WTC11 (cell line): ENCODE measurements at regions not wholly inside any gene's neighbourhood (a gene's known extent, or its start where the extent isn't known, plus 50 kb on each side); places are given as distances from the start of the nearest gene placed in this dataset.
"Not testable (repeated sequence)": the region's sequence is repeated elsewhere in the genome, so short reads cannot be mapped to it uniquely, and the experiment has no call there.

Source experiments
- ATAC-seq: fragments of 200-7000 bp; cut with Tn5 transposase; 2 replicates; pipeline ENCODE4 v1.10.0; 2021; ENCODE audit warnings: mild to moderate bottlenecking, moderate library complexity
- CTCF ChIA-PET: fragments of 300-600 bp; sonication (Branson Sonifier 250); formaldehyde crosslinking; loops from one replicate; lab custom pipeline; 2021; ENCODE audit warnings: antibody characterized with exemption; lab: Charles Lee
- POLR2A ChIA-PET: fragments of 350-600 bp; sonication (Branson Sonifier 250); formaldehyde crosslinking; loops from one replicate; lab custom pipeline; 2021; ENCODE audit warnings: antibody characterized with exemption; lab: Charles Lee
- DNase-seq: peaks from one replicate; pipeline ENCODE4 v3.0.0; 2021; ENCODE audit warnings: low spot score
- H3K27ac Mint-ChIP-seq: 2 replicates; pipeline ENCODE4 v1.8.0; 2021; ENCODE audit warnings: mixed read lengths
- H3K27me3 Mint-ChIP-seq: 2 replicates; pipeline ENCODE4 v1.8.0; 2021; ENCODE audit warnings: low read depth, mild to moderate bottlenecking, moderate library complexity, mixed read lengths
- H3K36me3 Mint-ChIP-seq: 2 replicates; pipeline ENCODE4 v1.8.0; 2021; ENCODE audit warnings: mixed read lengths
- H3K4me1 Mint-ChIP-seq: 2 replicates; pipeline ENCODE4 v1.8.0; 2022; ENCODE audit warnings: mixed read lengths
- H3K4me3 Mint-ChIP-seq: 2 replicates; pipeline ENCODE4 v1.8.0; 2021; ENCODE audit warnings: mild to moderate bottlenecking, moderate library complexity, mixed read lengths
- H3K9me3 Mint-ChIP-seq: 2 replicates; pipeline ENCODE4 v1.8.0; 2021; ENCODE audit warnings: mixed read lengths
- E2F1 ChIP-seq: sonication (generic); formaldehyde crosslinking; IDR thresholded peaks from 2 replicates; pipeline ENCODE4 v1.8.0; 2022; ENCODE audit warnings: mild to moderate bottlenecking, missing genetic modification reagents
- ELF4 ChIP-seq: sonication (generic); formaldehyde crosslinking; IDR thresholded peaks from 2 replicates; pipeline ENCODE4 v1.8.1; 2022; ENCODE audit warnings: low read depth, mild to moderate bottlenecking, moderate library complexity, missing genetic modification reagents
- SP1 ChIP-seq: sonication (generic); formaldehyde crosslinking; conservative IDR thresholded peaks from 2 replicates; pipeline ENCODE4 v1.8.1; 2022; ENCODE audit warnings: missing genetic modification reagents
- TEAD4 ChIP-seq: sonication (generic); formaldehyde crosslinking; IDR thresholded peaks from 2 replicates; pipeline ENCODE4 v1.8.0; 2022; ENCODE audit warnings: mild to moderate bottlenecking, missing genetic modification reagents
- ZNF121 ChIP-seq: sonication (generic); formaldehyde crosslinking; IDR thresholded peaks from 2 replicates; pipeline ENCODE4 v1.8.0; 2023; ENCODE audit warnings: missing genetic modification reagents

- ChIA-PET POLR2A (no interaction called here), CTCF (interaction anchor here (1.3 kb wide), 1 partner anchor 123 kb away, joined by 3 read pairs; no protein-coding TSS in a partner anchor)
- Mint-ChIP-seq H3K27ac (no peak overlapping the region), H3K27me3 (no peaks in the 10 kb centered on the region), H3K4me3 (no peak overlapping the region), H3K9me3 (no peaks in the 10 kb centered on the region), H3K4me1 (peaks cover 7% of the 10 kb centered on the region; the same call in 1 of the 2 replicates), H3K36me3 (no peaks in the 10 kb centered on the region)
- no peak for ATAC-seq
- DNase-seq = no peak
- TF ChIP-seq E2F1 (CRISPR knock-in tag) = no peak
- TF ChIP-seq ZNF121 (CRISPR knock-in tag) = no peak
- no peak for TF ChIP-seq SP1 (CRISPR knock-in tag)
- TF ChIP-seq ELF4 = no peak
- no peak for TF ChIP-seq TEAD4 (CRISPR knock-in tag)
These were observed 329.6 kb downstream of the ADGRD1 start for GRCh38 chr12:131283191-131283861.

GRCh38 chr12:131283862-131284825 is 330.4 kb downstream of the ADGRD1 start:
- POLR2A ChIA-PET, H3K36me3 Mint-ChIP-seq, H3K9me3 Mint-ChIP-seq, H3K4me3 Mint-ChIP-seq, H3K4me1 Mint-ChIP-seq, CTCF ChIA-PET, H3K27ac Mint-ChIP-seq, H3K27me3 Mint-ChIP-seq: not testable (repeated sequence)
- peak; percentile 73 for ATAC-seq
- peak; percentile 27 for DNase-seq

GRCh38 chr12:131284954-131285904 is 331.5 kb downstream of the ADGRD1 start:
- H3K9me3 Mint-ChIP-seq, H3K27ac Mint-ChIP-seq, H3K27me3 Mint-ChIP-seq, H3K4me3 Mint-ChIP-seq, H3K36me3 Mint-ChIP-seq, H3K4me1 Mint-ChIP-seq, ATAC-seq, DNase-seq: not testable (repeated sequence)
- POLR2A ChIA-PET = interaction anchor here (0.5 to 0.7 kb wide), 3 partner anchors 29 to 357 kb away, joined by 3 to 4 read pairs (median 4); no protein-coding TSS in a partner anchor
- CTCF ChIA-PET = interaction anchor here (0.7 kb wide), 1 partner anchor 1276 kb away, joined by 7 read pairs; no protein-coding TSS in a partner anchor

GRCh38 chr12:131285905-131286295 is 332.2 kb downstream of the ADGRD1 start:
- H3K27me3 Mint-ChIP-seq, H3K4me1 Mint-ChIP-seq, H3K36me3 Mint-ChIP-seq, H3K9me3 Mint-ChIP-seq, H3K4me3 Mint-ChIP-seq, H3K27ac Mint-ChIP-seq, DNase-seq, ATAC-seq: not testable (repeated sequence)
- ChIA-PET POLR2A (interaction anchor here (0.5 to 0.6 kb wide), 2 partner anchors 30 to 358 kb away, joined by 3 to 4 read pairs; no protein-coding TSS in a partner anchor), CTCF (interaction anchor here (0.7 kb wide), 1 partner anchor 1275 kb away, joined by 7 read pairs; no protein-coding TSS in a partner anchor)

- CTCF ChIA-PET = not testable (repeated sequence)
These were observed 332.6 kb downstream of the ADGRD1 start for GRCh38 chr12:131286301-131286700.

More at GRCh38 chr12:131286301-131286700, 332.6 kb downstream of the ADGRD1 start:
- DNase-seq, POLR2A ChIA-PET, H3K36me3 Mint-ChIP-seq, H3K4me1 Mint-ChIP-seq, H3K27ac Mint-ChIP-seq, H3K9me3 Mint-ChIP-seq, H3K4me3 Mint-ChIP-seq, H3K27me3 Mint-ChIP-seq: not testable (repeated sequence)
- ATAC-seq = peak; percentile 27; the same call in 1 of the 2 replicates
